ENCODE measurements at regions not wholly inside any gene's neighbourhood (a gene's known extent, or its start where the extent isn't known, plus 50 kb on each side); places are given as distances from the start of the nearest gene placed in this dataset.

DNA sequence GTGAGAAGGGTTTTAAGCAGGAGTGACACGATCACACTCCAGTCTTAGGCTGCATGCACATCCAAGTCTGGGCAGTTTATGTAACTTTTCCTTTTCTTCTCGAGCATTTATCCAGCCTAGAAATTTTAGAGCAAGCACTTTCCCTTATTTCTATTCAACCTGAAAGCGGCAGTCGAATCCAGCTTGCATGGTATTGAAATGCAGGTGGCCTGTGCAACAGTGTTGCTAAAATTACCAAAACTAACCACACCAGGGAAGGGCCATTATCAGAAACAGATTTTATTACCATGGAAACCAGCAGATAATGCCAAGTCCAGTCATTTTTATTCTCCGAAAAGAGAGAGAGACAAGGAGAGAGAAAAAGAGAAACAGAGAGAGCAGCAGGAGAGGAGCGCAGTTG, 179.9 kb upstream of the ZC3H12A start:
- no peak for TF ChIP-seq CTCF (IDR thresholded peaks at IDR 0.05)

DNA sequence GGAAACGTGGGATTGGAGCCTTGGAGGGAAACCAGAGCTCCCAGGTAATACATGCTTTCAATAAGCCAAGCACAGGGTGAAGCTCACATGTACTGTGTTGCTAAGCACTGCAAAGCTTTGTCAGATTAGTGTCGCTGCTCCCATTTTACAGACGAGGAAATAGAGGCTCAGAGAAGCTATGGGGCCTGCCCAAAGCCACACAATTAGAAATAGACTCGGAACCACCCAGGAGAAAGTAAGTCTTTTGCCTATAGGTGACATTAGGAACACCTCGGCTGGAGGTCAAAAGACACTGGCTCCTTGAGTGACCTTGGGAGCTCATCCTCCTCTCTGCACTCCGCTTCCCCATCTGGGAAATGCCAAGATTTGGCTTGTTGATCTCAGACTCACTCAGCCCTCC, 175.6 kb upstream of the ZC3H12A start:
- no peak for TF ChIP-seq CTCF (IDR thresholded peaks at IDR 0.05)

DNA sequence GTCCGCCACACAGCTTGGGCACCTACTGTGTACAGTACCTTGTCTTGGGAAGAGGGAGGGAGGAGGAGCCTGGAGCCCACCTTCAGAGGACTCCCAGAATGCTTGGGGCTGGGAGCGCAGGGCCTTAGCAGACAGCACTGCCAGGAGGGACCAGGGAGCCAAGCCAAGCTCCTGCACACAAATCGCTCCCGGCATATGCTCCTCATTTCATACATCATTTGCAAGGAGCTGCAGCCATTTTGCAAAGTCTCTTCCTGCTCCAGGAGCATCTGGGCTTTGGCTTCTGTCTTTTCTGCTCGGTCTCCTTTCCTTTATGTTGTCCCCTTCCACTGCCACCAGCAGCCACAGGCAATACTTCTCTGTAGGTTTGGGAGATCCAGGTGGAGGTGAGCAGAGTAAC, 175.2 kb upstream of the ZC3H12A start:
- TF ChIP-seq CTCF (IDR thresholded peaks at IDR 0.05), result no peak

GRCh38 chr1:37303884-37304574, 170.4 kb upstream of the ZC3H12A start:
- TF ChIP-seq CTCF (IDR thresholded peaks at IDR 0.05), result no peak

- TF ChIP-seq CTCF (IDR thresholded peaks at IDR 0.05), result no peak
Observed at GRCh38 chr1:37305108-37305507, 169.3 kb upstream of the ZC3H12A start.

GRCh38 chr1:37305841-37306240, 168.5 kb upstream of the ZC3H12A start:
- TF ChIP-seq CTCF (IDR thresholded peaks at IDR 0.05), result no peak

DNA sequence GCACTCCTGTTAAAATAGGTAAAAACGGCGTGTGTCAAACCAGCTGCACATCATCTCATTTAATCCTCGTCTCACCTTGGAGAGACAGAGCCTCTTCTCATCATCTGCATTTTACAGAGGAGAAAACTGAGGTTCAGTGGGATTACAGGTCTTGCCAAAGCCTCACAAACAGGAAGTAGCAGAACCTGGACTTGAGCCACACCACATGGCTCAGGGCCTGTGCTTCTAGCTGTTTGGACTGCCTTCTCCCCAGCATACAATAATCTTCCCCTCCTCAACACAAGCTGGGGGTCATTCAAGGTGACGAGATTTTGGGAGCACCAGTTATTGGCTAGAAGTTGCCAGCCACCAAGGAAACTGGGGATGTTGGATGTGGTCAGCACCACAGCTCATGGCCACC, 167.9 kb upstream of the ZC3H12A start:
- no peak for TF ChIP-seq CTCF (IDR thresholded peaks at IDR 0.05)

- TF ChIP-seq CTCF (IDR thresholded peaks at IDR 0.05), result no peak
Observed at GRCh38 chr1:37306871-37307270, 167.5 kb upstream of the ZC3H12A start.

Data from LNCAP (cell line).